ENCODE measurements at regions not wholly inside any gene's neighbourhood (a gene's known extent, or its start where the extent isn't known, plus 50 kb on each side); places are given as distances from the start of the nearest gene placed in this dataset.

DNA sequence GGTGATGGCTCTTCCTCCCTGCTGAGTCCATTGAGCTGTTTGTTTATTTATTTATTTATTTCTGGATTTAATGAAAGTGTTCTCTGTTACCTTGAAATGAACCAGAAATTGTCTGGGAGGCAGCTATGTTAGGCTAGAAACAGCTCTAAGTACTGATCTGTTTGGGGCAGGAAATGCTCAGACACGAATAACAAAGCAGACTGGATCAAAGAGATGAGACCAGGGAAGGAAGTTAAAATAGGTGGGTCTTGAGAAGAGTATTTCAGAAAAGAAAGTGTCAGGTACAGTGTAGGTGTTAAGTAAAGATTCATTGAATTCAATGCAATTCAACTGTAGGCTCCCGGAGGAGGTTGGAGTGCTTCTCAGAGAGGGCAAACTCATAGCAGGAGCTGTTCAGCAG lies 173.3 kb downstream of the IL20RB start:
- H3K9ac ChIP-seq (ENCODE audit: low read length) = no peak overlapping the region
- no peaks in the 10 kb centered on the region for H3K4me1 ChIP-seq (ENCODE audit: insufficient read depth, low read length, severe bottlenecking)
- no peaks in the 10 kb centered on the region for H3K36me3 ChIP-seq (ENCODE audit: insufficient read depth, low read length)
- no peaks in the 10 kb centered on the region for H3K79me2 ChIP-seq (ENCODE audit: insufficient read depth, low read length)
- H3K4me3 ChIP-seq (ENCODE audit: low read depth, low read length, poor library complexity, severe bottlenecking) = no peak overlapping the region
- H3K27me3 ChIP-seq (ENCODE audit: insufficient read depth, low read length) = no peaks in the 10 kb centered on the region
- TF ChIP-seq EZH2 (IDR thresholded peaks at IDR 0.05; ENCODE audit: borderline replicate concordance, low read length) = no peak
- TF ChIP-seq, protein P1, sequence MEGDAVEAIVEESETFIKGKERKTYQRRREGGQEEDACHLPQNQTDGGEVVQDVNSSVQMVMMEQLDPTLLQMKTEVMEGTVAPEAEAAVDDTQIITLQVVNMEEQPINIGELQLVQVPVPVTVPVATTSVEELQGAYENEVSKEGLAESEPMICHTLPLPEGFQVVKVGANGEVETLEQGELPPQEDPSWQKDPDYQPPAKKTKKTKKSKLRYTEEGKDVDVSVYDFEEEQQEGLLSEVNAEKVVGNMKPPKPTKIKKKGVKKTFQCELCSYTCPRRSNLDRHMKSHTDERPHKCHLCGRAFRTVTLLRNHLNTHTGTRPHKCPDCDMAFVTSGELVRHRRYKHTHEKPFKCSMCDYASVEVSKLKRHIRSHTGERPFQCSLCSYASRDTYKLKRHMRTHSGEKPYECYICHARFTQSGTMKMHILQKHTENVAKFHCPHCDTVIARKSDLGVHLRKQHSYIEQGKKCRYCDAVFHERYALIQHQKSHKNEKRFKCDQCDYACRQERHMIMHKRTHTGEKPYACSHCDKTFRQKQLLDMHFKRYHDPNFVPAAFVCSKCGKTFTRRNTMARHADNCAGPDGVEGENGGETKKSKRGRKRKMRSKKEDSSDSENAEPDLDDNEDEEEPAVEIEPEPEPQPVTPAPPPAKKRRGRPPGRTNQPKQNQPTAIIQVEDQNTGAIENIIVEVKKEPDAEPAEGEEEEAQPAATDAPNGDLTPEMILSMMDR (IDR thresholded peaks at IDR 0.05; ENCODE audit: low read length) = no peak
- no peaks in the 10 kb centered on the region for H3K9me2 ChIP-seq (ENCODE audit: low read depth, low read length)
- H2AFZ ChIP-seq (ENCODE audit: low read length) = no peak overlapping the region
- H4K20me1 ChIP-seq (ENCODE audit: insufficient read depth, low read length) = no peaks in the 10 kb centered on the region
- no peak overlapping the region for H3K27ac ChIP-seq (ENCODE audit: low read depth, low read length, poor library complexity, severe bottlenecking)
- H3K9me3 ChIP-seq (ENCODE audit: low read length) = no peaks in the 10 kb centered on the region
- no peak overlapping the region for H3K4me2 ChIP-seq (ENCODE audit: low read length)
- H3F3A ChIP-seq (ENCODE audit: insufficient read depth, low read length) = no peaks in the 10 kb centered on the region

DNA sequence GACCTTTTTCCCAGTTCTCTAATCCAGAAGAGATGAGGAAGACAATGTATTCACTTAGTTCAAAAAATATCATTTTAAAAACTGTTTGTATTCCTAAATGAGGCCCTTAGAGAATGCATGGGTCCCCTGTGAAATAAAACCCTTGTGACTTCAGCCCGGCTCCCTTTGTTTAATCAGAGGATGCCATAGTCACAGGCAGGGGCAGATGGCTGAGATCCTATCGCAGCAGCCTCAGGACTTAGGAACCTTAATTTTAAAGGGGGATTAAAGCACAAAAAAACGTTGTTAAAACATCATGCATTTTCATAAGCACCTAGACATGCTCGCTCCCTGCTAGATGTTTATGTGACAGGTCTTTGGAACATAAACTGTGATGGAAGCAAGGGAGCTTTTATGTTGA lies 176.6 kb downstream of the IL20RB start:
- Histone ChIP-seq H4K20me1 (ENCODE audit: insufficient read depth, low read length) (no peaks in the 10 kb centered on the region), H3K4me1 (ENCODE audit: insufficient read depth, low read length, severe bottlenecking) (no peaks in the 10 kb centered on the region), H3K36me3 (ENCODE audit: insufficient read depth, low read length) (no peaks in the 10 kb centered on the region), H3K9me2 (ENCODE audit: low read depth, low read length) (no peaks in the 10 kb centered on the region), H3K27ac (ENCODE audit: low read depth, low read length, poor library complexity, severe bottlenecking) (no peak overlapping the region), H2AFZ (ENCODE audit: low read length) (no peak overlapping the region), H3K79me2 (ENCODE audit: insufficient read depth, low read length) (no peaks in the 10 kb centered on the region), H3K4me3 (ENCODE audit: low read depth, low read length, poor library complexity, severe bottlenecking) (no peak overlapping the region), H3K4me2 (ENCODE audit: low read length) (no peak overlapping the region), H3F3A (ENCODE audit: insufficient read depth, low read length) (no peaks in the 10 kb centered on the region), H3K27me3 (ENCODE audit: insufficient read depth, low read length) (no peaks in the 10 kb centered on the region), H3K9ac (ENCODE audit: low read length) (no peak overlapping the region), H3K9me3 (ENCODE audit: low read length) (no peaks in the 10 kb centered on the region)
- no peak for TF ChIP-seq EZH2 (IDR thresholded peaks at IDR 0.05; ENCODE audit: borderline replicate concordance, low read length)
- TF ChIP-seq, protein P1 (IDR thresholded peaks at IDR 0.05; ENCODE audit: low read length) = no peak

DNA sequence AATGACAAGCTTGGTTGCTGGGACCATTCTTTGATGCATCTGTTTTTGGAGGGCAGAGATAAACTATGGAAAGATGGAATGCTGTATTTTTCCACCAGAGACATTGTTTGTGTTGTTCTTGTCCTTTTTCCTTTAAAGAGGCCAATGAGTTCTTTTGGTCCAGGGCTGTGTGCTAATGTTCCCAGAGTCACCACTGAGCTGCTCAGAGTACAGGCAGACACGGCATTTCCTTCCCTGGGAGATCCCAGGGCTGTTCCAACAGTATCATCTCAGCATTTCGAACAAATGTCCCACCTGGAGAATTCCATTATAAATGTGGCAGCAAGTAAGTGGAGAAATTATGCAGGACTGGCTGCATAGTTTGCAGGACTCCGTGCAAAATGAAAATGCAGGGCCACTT lies 190.6 kb downstream of the IL20RB start:
- no peaks in the 10 kb centered on the region for H3K9me2 ChIP-seq (ENCODE audit: low read depth, low read length)
- no peaks in the 10 kb centered on the region for H4K20me1 ChIP-seq (ENCODE audit: insufficient read depth, low read length)
- H3F3A ChIP-seq (ENCODE audit: insufficient read depth, low read length) = no peaks in the 10 kb centered on the region
- no peaks in the 10 kb centered on the region for H3K9me3 ChIP-seq (ENCODE audit: low read length)
- no peaks in the 10 kb centered on the region for H3K4me1 ChIP-seq (ENCODE audit: insufficient read depth, low read length, severe bottlenecking)
- no peaks in the 10 kb centered on the region for H3K36me3 ChIP-seq (ENCODE audit: insufficient read depth, low read length)
- TF ChIP-seq, protein P1 (IDR thresholded peaks at IDR 0.05; ENCODE audit: low read length) = no peak
- no peak for TF ChIP-seq EZH2 (IDR thresholded peaks at IDR 0.05; ENCODE audit: borderline replicate concordance, low read length)
- H3K27ac ChIP-seq (ENCODE audit: low read depth, low read length, poor library complexity, severe bottlenecking) = no peak overlapping the region
- no peak overlapping the region for H2AFZ ChIP-seq (ENCODE audit: low read length)
- no peaks in the 10 kb centered on the region for H3K79me2 ChIP-seq (ENCODE audit: insufficient read depth, low read length)
- H3K9ac ChIP-seq (ENCODE audit: low read length) = no peak overlapping the region
- H3K4me3 ChIP-seq (ENCODE audit: low read depth, low read length, poor library complexity, severe bottlenecking) = no peak overlapping the region
- H3K27me3 ChIP-seq (ENCODE audit: insufficient read depth, low read length) = no peaks in the 10 kb centered on the region
- H3K4me2 ChIP-seq (ENCODE audit: low read length) = no peak overlapping the region

Data from OCI-LY1 (cell line).